ENCODE measurements at regions not wholly inside any gene's neighbourhood (a gene's known extent, or its start where the extent isn't known, plus 50 kb on each side); places are given as distances from the start of the nearest gene placed in this dataset.

DNA sequence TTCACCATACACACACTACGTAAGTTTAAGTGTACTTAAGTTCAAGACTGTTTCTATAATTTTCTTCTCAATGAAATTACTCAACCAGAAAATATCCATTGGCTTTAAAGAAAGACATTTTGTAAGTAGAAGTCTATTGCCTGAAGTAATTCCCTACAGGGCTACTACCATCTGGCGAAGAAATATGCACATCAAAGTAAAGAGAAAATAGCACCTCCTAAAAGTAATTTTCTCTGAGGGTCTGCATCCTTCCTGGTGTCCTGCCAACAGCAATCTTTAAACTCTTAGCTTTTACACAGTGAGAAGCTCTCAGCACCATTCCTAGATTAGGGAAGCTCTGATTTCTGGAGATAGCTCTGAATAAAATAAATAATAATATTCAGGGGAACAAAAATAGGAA is 498.5 kb upstream of the TYRP1 start:
- TF ChIP-seq, protein P1, sequence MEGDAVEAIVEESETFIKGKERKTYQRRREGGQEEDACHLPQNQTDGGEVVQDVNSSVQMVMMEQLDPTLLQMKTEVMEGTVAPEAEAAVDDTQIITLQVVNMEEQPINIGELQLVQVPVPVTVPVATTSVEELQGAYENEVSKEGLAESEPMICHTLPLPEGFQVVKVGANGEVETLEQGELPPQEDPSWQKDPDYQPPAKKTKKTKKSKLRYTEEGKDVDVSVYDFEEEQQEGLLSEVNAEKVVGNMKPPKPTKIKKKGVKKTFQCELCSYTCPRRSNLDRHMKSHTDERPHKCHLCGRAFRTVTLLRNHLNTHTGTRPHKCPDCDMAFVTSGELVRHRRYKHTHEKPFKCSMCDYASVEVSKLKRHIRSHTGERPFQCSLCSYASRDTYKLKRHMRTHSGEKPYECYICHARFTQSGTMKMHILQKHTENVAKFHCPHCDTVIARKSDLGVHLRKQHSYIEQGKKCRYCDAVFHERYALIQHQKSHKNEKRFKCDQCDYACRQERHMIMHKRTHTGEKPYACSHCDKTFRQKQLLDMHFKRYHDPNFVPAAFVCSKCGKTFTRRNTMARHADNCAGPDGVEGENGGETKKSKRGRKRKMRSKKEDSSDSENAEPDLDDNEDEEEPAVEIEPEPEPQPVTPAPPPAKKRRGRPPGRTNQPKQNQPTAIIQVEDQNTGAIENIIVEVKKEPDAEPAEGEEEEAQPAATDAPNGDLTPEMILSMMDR (IDR thresholded peaks at IDR 0.05; ENCODE audit: low read length): no peak
- TF ChIP-seq EZH2phosphoT487 (IDR thresholded peaks at IDR 0.05; ENCODE audit: low read length): no peak
- TF ChIP-seq EZH2 (optimal IDR thresholded peaks at IDR 0.05; ENCODE audit: low read depth, low read length): no peak

Data from MM.1S (cell line).